GM12878 (cell line): ENCODE measurements at regions not wholly inside any gene's neighbourhood (a gene's known extent, or its start where the extent isn't known, plus 50 kb on each side); places are given as distances from the start of the nearest gene placed in this dataset.

Source experiments
- ATAC-seq: fragments of 200-7000 bp; cut with Tn5 transposase; 3 replicates; pipeline ENCODE4 v1.9.1; 2020; ENCODE audit warnings: mild to moderate bottlenecking, moderate library complexity
- BruUV-seq: library from RNA; stranded (reverse); fragments of 400-500 nt; replicated peaks from 2 replicates; lab custom pipeline; 2021; lab: Mats Ljungman, UMichigan
- CTCF ChIA-PET: fragments of 300-600 bp; sonication (Branson Sonifier 250); formaldehyde crosslinking; extraction: SDS; loops from one replicate; lab custom pipeline; 2021; ENCODE audit warnings: inconsistent platforms; lab: Yijun Ruan, JAX
- POLR2A ChIA-PET: fragments of 350-600 bp; formaldehyde crosslinking; extraction: SDS; loops from one replicate; lab custom pipeline; 2021; ENCODE audit warnings: inconsistent platforms; lab: Charles Lee
- RAD21 ChIA-PET: fragments of 300-600 bp; sonication (Branson Sonifier 250); formaldehyde crosslinking; loops from one replicate; lab custom pipeline; 2023; ENCODE audit warnings: antibody characterized with exemption; ENCODE audit not compliant: unreplicated experiment; lab: Charles Lee
- SMC1A ChIA-PET: fragments of 300-600 bp; sonication (Branson Sonifier 250); formaldehyde crosslinking; loops from one replicate; lab custom pipeline; 2023; ENCODE audit not compliant: unreplicated experiment, uncharacterized antibody; lab: Charles Lee
- DNase-seq: peaks from one replicate; pipeline ENCODE4 v3.0.0-alpha.2; 2011; ENCODE audit warnings: low read depth, low spot score
- FAIRE-seq: peaks from 3 replicates; lab custom pipeline; 2011; peaks lifted over from hg19 to GRCh38; lab: Jason Lieb, UNC
- H2AFZ ChIP-seq: 2 replicates; pipeline ENCODE4 v1.6.0; 2011; ENCODE audit warnings: low read depth, low read length, control low read depth; ENCODE audit not compliant: control insufficient read depth
- H3K27ac ChIP-seq: 2 replicates; pipeline ENCODE4 v1.5.1; 2011; ENCODE audit warnings: control low read depth; ENCODE audit not compliant: control insufficient read depth, insufficient read depth
- H3K27me3 ChIP-seq, 2 experiments: replicated peaks in 1 of 2; 2 replicates each; pipeline versions ENCODE4 v1.6.0 to v1.6.1; 2011; ENCODE audit warnings: low read length in 1 of 2; ENCODE audit not compliant: control insufficient read depth in 2 of 2, insufficient read depth in 2 of 2
- H3K36me3 ChIP-seq, 2 experiments: 2 replicates each; pipeline ENCODE4 v1.5.1; 2011; ENCODE audit warnings: low read length in 1 of 2; ENCODE audit not compliant: control insufficient read depth in 2 of 2, insufficient read depth in 2 of 2
- H3K4me1 ChIP-seq: 2 replicates; pipeline ENCODE4 v1.6.1; 2011; ENCODE audit warnings: mild to moderate bottlenecking, low read length, moderate library complexity, mixed read lengths; ENCODE audit not compliant: control insufficient read depth, insufficient read depth
- H3K4me2 ChIP-seq: 2 replicates; pipeline ENCODE4 v1.6.0; 2011; ENCODE audit warnings: control low read depth; ENCODE audit not compliant: control insufficient read depth, insufficient read depth
- H3K4me3 ChIP-seq: fragments of 200-600 bp; sonication (generic); 2 replicates; pipeline ENCODE4 v1.5.1; 2016
- H3K79me2 ChIP-seq: 2 replicates; pipeline ENCODE4 v1.6.0; 2011; ENCODE audit warnings: low read length; ENCODE audit not compliant: control insufficient read depth, insufficient read depth
- H3K9ac ChIP-seq: 2 replicates; pipeline ENCODE4 v1.8.0; 2011; ENCODE audit warnings: low read length, control low read depth, mixed read lengths; ENCODE audit not compliant: control insufficient read depth, insufficient read depth
- H3K9me3 ChIP-seq: replicated peaks from 3 replicates; pipeline ENCODE4 v1.5.1; 2011; ENCODE audit warnings: mild to moderate bottlenecking, low read length; ENCODE audit not compliant: control insufficient read depth, insufficient read depth
- H4K20me1 ChIP-seq: 2 replicates; pipeline ENCODE4 v1.6.0; 2011; ENCODE audit not compliant: control insufficient read depth, insufficient read depth
- BACH1 ChIP-seq: fragments of 450-650 bp; IDR thresholded peaks from 2 replicates; pipeline ENCODE4 v1.6.1; 2017; ENCODE audit warnings: mild to moderate bottlenecking, borderline replicate concordance
- BRCA1 ChIP-seq: IDR thresholded peaks from 2 replicates; pipeline ENCODE4 v1.6.1; 2011; ENCODE audit warnings: low read depth, low read length, improper control_type of control experiment
- CEBPB ChIP-seq, 2 experiments: fragments of 150-350 bp in 1 of 2; IDR thresholded peaks; 2 replicates each; pipeline ENCODE4 v1.6.1; 2012 to 2014; ENCODE audit warnings: low read depth in 2 of 2, low read length in 2 of 2, borderline replicate concordance in 1 of 2, inconsistent platforms in 1 of 2
- GATAD2B ChIP-seq: fragments of 450-650 bp; conservative IDR thresholded peaks from 2 replicates; pipeline ENCODE4 v1.6.1; 2017; ENCODE audit warnings: low read depth, mild to moderate bottlenecking, moderate library complexity
- KDM1A ChIP-seq: fragments of 200-600 bp; sonication (generic); IDR thresholded peaks from 2 replicates; pipeline ENCODE4 v1.6.1; 2016; ENCODE audit warnings: borderline replicate concordance
- MTA2 ChIP-seq: fragments of 450-650 bp; IDR thresholded peaks from 2 replicates; pipeline ENCODE4 v1.6.1; 2016; ENCODE audit warnings: low read depth, mild to moderate bottlenecking, moderate library complexity
- MYB ChIP-seq: fragments of 150-350 bp; IDR thresholded peaks from 2 replicates; pipeline ENCODE4 v1.6.1; 2014; ENCODE audit warnings: mild to moderate bottlenecking, low read depth, low read length, borderline replicate concordance
- NFXL1 ChIP-seq: fragments of 450-650 bp; IDR thresholded peaks from 2 replicates; pipeline ENCODE4 v1.6.1; 2017; ENCODE audit warnings: antibody characterized with exemption, mild to moderate bottlenecking, borderline replicate concordance
- NR2C2 ChIP-seq: IDR thresholded peaks from 2 replicates; pipeline ENCODE4 v1.6.1; 2011; ENCODE audit warnings: borderline replicate concordance, low read depth; ENCODE audit not compliant: control insufficient read depth, insufficient read length
- POLR2AphosphoS2 ChIP-seq: IDR thresholded peaks from 2 replicates; pipeline ENCODE4 v1.6.1; 2011; ENCODE audit warnings: low read depth, mild to moderate bottlenecking, low read length, improper control_type of control experiment, moderate library complexity
- POU2F2 ChIP-seq: IDR thresholded peaks from 3 replicates; pipeline ENCODE4 v1.6.1; 2011; ENCODE audit warnings: low read depth, mild to moderate bottlenecking, low read length, borderline replicate concordance
- RELA ChIP-seq: fragments of 450-650 bp; IDR thresholded peaks from 2 replicates; pipeline ENCODE4 v1.8.0; 2014; ENCODE audit warnings: borderline replicate concordance; ENCODE audit not compliant: partially characterized antibody
- SREBF1 ChIP-seq: IDR thresholded peaks from 2 replicates; pipeline ENCODE4 v1.6.1; 2012; ENCODE audit warnings: mild to moderate bottlenecking, low read length
- STAT1 ChIP-seq: fragments of 450-650 bp; conservative IDR thresholded peaks from 2 replicates; pipeline ENCODE4 v1.6.1; 2014; ENCODE audit warnings: antibody characterized with exemption, mild to moderate bottlenecking
- SUPT20H ChIP-seq: IDR thresholded peaks from 2 replicates; pipeline ENCODE4 v1.6.1; 2011; ENCODE audit warnings: low read depth, mild to moderate bottlenecking, low read length, moderate library complexity, borderline replicate concordance; ENCODE audit not compliant: control insufficient read depth
- WGBS: methylation state at CpG from one replicate; pipeline ENCODE4 v1.1.6; 2016; ENCODE audit warnings: low lambda C conversion rate; ENCODE audit not compliant: insufficient replicate concordance, insufficient coverage; ENCODE audit errors: missing lambda C conversion rate; 5-methylcytosine and 5-hydroxymethylcytosine counted together
- in situ Hi-C: fragments of 300-500 bp; cut with MboI; formaldehyde crosslinking; loops from 9 replicates; pipeline ENCODE4 v1.14.3; 2018; ENCODE audit warnings: mixed read lengths
- intact Hi-C: fragments of 100-400 bp; cut with micrococcal nuclease; formaldehyde crosslinking; loops from one replicate; pipeline ENCODE4 v1.14.2; 2022; ENCODE audit not compliant: unreplicated experiment
- TF ChIP-seq, protein P1 (sequence below): fragments of 450-650 bp; IDR thresholded peaks from 2 replicates; pipeline ENCODE4 v1.6.1; 2017; ENCODE audit warnings: mild to moderate bottlenecking

- TF ChIP-seq SREBF1 (no peak), MTA2 (no peak), KDM1A (no peak), GATAD2B (no peak), MYB (no peak), BRCA1 (no peak), RELA (no peak), SUPT20H (no peak)
- TF ChIP-seq, protein P1, sequence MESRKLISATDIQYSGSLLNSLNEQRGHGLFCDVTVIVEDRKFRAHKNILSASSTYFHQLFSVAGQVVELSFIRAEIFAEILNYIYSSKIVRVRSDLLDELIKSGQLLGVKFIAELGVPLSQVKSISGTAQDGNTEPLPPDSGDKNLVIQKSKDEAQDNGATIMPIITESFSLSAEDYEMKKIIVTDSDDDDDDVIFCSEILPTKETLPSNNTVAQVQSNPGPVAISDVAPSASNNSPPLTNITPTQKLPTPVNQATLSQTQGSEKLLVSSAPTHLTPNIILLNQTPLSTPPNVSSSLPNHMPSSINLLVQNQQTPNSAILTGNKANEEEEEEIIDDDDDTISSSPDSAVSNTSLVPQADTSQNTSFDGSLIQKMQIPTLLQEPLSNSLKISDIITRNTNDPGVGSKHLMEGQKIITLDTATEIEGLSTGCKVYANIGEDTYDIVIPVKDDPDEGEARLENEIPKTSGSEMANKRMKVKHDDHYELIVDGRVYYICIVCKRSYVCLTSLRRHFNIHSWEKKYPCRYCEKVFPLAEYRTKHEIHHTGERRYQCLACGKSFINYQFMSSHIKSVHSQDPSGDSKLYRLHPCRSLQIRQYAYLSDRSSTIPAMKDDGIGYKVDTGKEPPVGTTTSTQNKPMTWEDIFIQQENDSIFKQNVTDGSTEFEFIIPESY: no peak
Observed at GRCh38 chr7:153006911-153007310, 247.4 kb downstream of the ACTR3B start (continued).

GRCh38 chr7:153010416-153010815 is 250.9 kb downstream of the ACTR3B start:
- no peak for DNase-seq
- intact Hi-C loops: no loop called here
- RAD21 ChIA-PET: no interaction called here
- Histone ChIP-seq H3K9ac (no peak overlapping the region), H2AFZ (no peak overlapping the region), H3K4me1 (no peaks in the 10 kb centered on the region), H3K27me3 (no peaks in the 10 kb centered on the region), H4K20me1 (no peaks in the 10 kb centered on the region), H3K4me2 (no peak overlapping the region), H3K36me3 (no peaks in the 10 kb centered on the region)
- no peak for ATAC-seq
- 44% methylated on average over 10 of the region's 10 CpGs for WGBS
- FAIRE-seq: no peak
- in situ Hi-C loops: no loop called here
- POLR2A ChIA-PET: no interaction called here
- BruUV-seq: no TSS peak
- CTCF ChIA-PET: no interaction called here
- TF ChIP-seq POU2F2 (no peak), POLR2AphosphoS2 (no peak), CEBPB (IDR thresholded peaks at IDR 0.05; ENCODE audit: borderline replicate concordance in 1 of 2, low read depth in 2 of 2, low read length in 2 of 2) (no peak), MTA2 (no peak), STAT1 (no peak), NR2C2 (no peak), BACH1 (no peak), NFXL1 (no peak)
- TF ChIP-seq, all 136 proteins: peak for 0
- no peak overlapping the region for H3K4me3 ChIP-seq
- H3K9me3 ChIP-seq: no peaks in the 10 kb centered on the region
- SMC1A ChIA-PET: no interaction called here
- H3K27ac ChIP-seq: no peak overlapping the region
- no peaks in the 10 kb centered on the region for H3K79me2 ChIP-seq
